HEK293 (cell line): ENCODE measurements at regions not wholly inside any gene's neighbourhood (a gene's known extent, or its start where the extent isn't known, plus 50 kb on each side); places are given as distances from the start of the nearest gene placed in this dataset.

Source experiments
- CTCF ChIA-PET: fragments of 350-600 bp; formaldehyde crosslinking; extraction: SDS; loops from one replicate; lab custom pipeline; 2021; ENCODE audit warnings: antibody characterized with exemption; lab: Yijun Ruan, JAX
- POLR2A ChIA-PET: fragments of 300-600 bp; formaldehyde crosslinking; extraction: SDS; loops from one replicate; lab custom pipeline; 2020; ENCODE audit warnings: antibody characterized with exemption, inconsistent platforms; lab: Yijun Ruan, JAX
- H3K27ac ChIP-seq: fragments of 200-500 bp; sonication (Bioruptor generic); 2 replicates; pipeline ENCODE4 v1.5.1; 2014; ENCODE audit warnings: low read depth, low read length, control low read depth, inconsistent platforms; ENCODE audit errors: extremely low read depth
- H3K36me3 ChIP-seq, 2 experiments: fragments of 200-500 bp in 1 of 2; sonication (Bioruptor generic) in 1 of 2; 1 replicate in 1 of 2; 2 replicates in 1 of 2; pipeline ENCODE4 v1.5.1; 2014 to 2017; ENCODE audit warnings: inconsistent platforms in 2 of 2, low read length in 2 of 2; ENCODE audit not compliant: control insufficient read depth in 2 of 2, insufficient read depth in 1 of 2
- H3K4me1 ChIP-seq: fragments of 200-500 bp; sonication (Bioruptor generic); 2 replicates; pipeline ENCODE4 v1.5.1; 2014; ENCODE audit warnings: mild to moderate bottlenecking, low read length, inconsistent platforms; ENCODE audit not compliant: control insufficient read depth, insufficient read depth
- H3K4me3 ChIP-seq: 2 replicates; pipeline ENCODE4 v1.5.1; 2011; ENCODE audit warnings: low read depth, mild to moderate bottlenecking, control low read depth, low read length, moderate library complexity
- H3K9me3 ChIP-seq: fragments of 200-500 bp; sonication (Bioruptor generic); 2 replicates; pipeline ENCODE4 v1.5.1; 2014; ENCODE audit warnings: low read depth, low read length, inconsistent platforms; ENCODE audit not compliant: control insufficient read depth, insufficient read depth
- CTCF ChIP-seq: fragments of 450-650 bp; formaldehyde crosslinking; IDR thresholded peaks from 2 replicates; pipeline ENCODE4 v1.5.1; 2016; ENCODE audit warnings: missing biosample characterization, missing genetic modification characterization
- KLF9 ChIP-seq: fragments of 450-650 bp; formaldehyde crosslinking; IDR thresholded peaks from 2 replicates; pipeline ENCODE4 v1.5.1; 2016; ENCODE audit warnings: missing biosample characterization, missing genetic modification characterization, low read depth
- PRDM2 ChIP-seq: fragments of 450-650 bp; formaldehyde crosslinking; IDR thresholded peaks from 2 replicates; pipeline ENCODE4 v1.5.1; 2016; ENCODE audit warnings: missing biosample characterization, missing genetic modification characterization, borderline replicate concordance
- SETDB1 ChIP-seq: IDR thresholded peaks from one replicate; pipeline ENCODE4 v1.6.1; 2017; ENCODE audit warnings: mild to moderate bottlenecking, low read length, moderate library complexity, mixed read lengths; ENCODE audit not compliant: insufficient read length
- ZNF10 ChIP-seq: fragments of 450-650 bp; formaldehyde crosslinking; IDR thresholded peaks from 2 replicates; pipeline ENCODE4 v1.5.1; 2017; ENCODE audit warnings: missing biosample characterization, missing genetic modification characterization
- ZNF114 ChIP-seq: fragments of 450-650 bp; formaldehyde crosslinking; IDR thresholded peaks from 2 replicates; pipeline ENCODE4 v1.5.0; 2017; ENCODE audit warnings: missing biosample characterization, missing genetic modification characterization
- ZNF169 ChIP-seq: fragments of 450-650 bp; formaldehyde crosslinking; IDR thresholded peaks from 2 replicates; pipeline ENCODE4 v1.5.1; 2016; ENCODE audit warnings: missing biosample characterization, missing genetic modification characterization
- ZNF354C ChIP-seq: fragments of 450-650 bp; formaldehyde crosslinking; IDR thresholded peaks from 2 replicates; pipeline ENCODE4 v1.5.1; 2016; ENCODE audit warnings: missing biosample characterization, missing genetic modification characterization, low read depth, borderline replicate concordance
- ZNF404 ChIP-seq: fragments of 450-650 bp; formaldehyde crosslinking; IDR thresholded peaks from 2 replicates; pipeline ENCODE4 v1.5.1; 2017; ENCODE audit warnings: missing biosample characterization, missing genetic modification characterization
- ZNF426 ChIP-seq: fragments of 450-650 bp; formaldehyde crosslinking; IDR thresholded peaks from 2 replicates; pipeline ENCODE4 v1.5.1; 2017; ENCODE audit warnings: missing biosample characterization, missing genetic modification characterization, mild to moderate bottlenecking, inconsistent platforms, moderate library complexity
- ZNF660 ChIP-seq: fragments of 450-650 bp; IDR thresholded peaks from 2 replicates; pipeline ENCODE4 v1.5.1; 2018; ENCODE audit warnings: missing biosample characterization, mild to moderate bottlenecking, missing genetic modification characterization
- ZNF664 ChIP-seq: fragments of 450-650 bp; formaldehyde crosslinking; IDR thresholded peaks from 2 replicates; pipeline ENCODE4 v1.5.1; 2016; ENCODE audit warnings: missing biosample characterization, missing genetic modification characterization
- ZNF707 ChIP-seq: fragments of 450-650 bp; formaldehyde crosslinking; IDR thresholded peaks from 2 replicates; pipeline ENCODE4 v1.5.1; 2016; ENCODE audit warnings: missing biosample characterization, missing genetic modification characterization
- TF ChIP-seq, protein P1 (sequence below): fragments of 450-650 bp; formaldehyde crosslinking; IDR thresholded peaks from 2 replicates; pipeline ENCODE4 v1.5.1; 2016; ENCODE audit warnings: missing biosample characterization, missing genetic modification characterization

DNA sequence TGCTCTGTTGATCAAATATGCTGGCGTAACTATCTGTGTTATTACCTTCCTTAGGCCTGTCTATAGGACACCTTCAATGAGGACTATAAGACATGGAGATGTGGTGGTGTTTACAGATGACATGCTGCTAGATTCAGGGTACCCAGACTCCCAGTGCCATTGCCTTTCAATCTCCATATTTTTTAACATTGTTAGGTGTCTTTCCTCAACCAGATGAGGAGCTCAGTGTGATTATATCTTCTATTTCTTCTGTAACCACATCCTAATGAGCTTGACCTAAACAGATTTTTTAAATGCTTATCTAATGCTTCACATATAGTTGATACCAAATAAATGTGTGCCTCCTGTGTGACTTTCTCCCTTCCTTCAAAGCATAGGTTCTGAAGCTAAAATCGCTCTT lies 730.1 kb upstream of the NR2F2 start:
- Histone ChIP-seq H3K36me3 (no peaks in the 10 kb centered on the region), H3K9me3 (no peaks in the 10 kb centered on the region), H3K4me1 (peaks cover 7% of the 10 kb centered on the region; the same call in 1 of the 2 replicates), H3K4me3 (no peak overlapping the region), H3K27ac (no peak overlapping the region)
- TF ChIP-seq CTCF (tag by site-specific recombination) (no peak), ZNF426 (no peak), SETDB1 (peak; percentile 71), ZNF169 (tag by site-specific recombination) (no peak)
- POLR2A ChIA-PET, result no interaction called here
- CTCF ChIA-PET, result interaction anchor here (1.2 kb wide), 1 partner anchor 10 kb away, joined by 4 read pairs; no protein-coding TSS in a partner anchor

- CTCF ChIA-PET, result interaction anchor here (1.2 kb wide), 1 partner anchor 9 kb away, joined by 4 read pairs; no protein-coding TSS in a partner anchor
Observed at GRCh38 chr15:95600884-95601283, 729.6 kb upstream of the NR2F2 start.

DNA sequence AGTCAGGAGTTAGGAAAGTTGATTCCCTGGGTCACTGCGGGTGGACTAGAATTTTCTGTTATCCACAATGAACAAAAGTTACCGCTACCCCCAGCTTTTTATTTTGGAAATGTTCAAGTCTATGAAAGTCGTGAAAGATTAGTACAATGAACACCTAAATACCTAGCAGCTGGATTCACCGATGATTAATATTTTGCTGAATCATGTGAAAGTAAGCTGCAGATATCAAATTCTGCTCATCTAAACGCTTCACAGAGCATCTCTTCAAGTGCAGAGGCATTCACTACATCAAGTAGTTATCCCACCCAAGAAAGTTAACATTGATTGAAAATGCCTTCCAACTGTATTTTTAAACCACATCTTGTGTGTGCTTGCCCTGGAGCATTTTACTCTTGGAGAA lies 729.0 kb upstream of the NR2F2 start:
- TF ChIP-seq ZNF10 (tag by site-specific recombination) (no peak), PRDM2 (tag by site-specific recombination) (no peak), ZNF404 (tag by site-specific recombination) (no peak), ZNF660 (tag by site-specific recombination) (no peak), ZNF169 (tag by site-specific recombination) (no peak), ZNF707 (no peak), ZNF354C (tag by site-specific recombination) (no peak), KLF9 (no peak)
- TF ChIP-seq, protein P1, sequence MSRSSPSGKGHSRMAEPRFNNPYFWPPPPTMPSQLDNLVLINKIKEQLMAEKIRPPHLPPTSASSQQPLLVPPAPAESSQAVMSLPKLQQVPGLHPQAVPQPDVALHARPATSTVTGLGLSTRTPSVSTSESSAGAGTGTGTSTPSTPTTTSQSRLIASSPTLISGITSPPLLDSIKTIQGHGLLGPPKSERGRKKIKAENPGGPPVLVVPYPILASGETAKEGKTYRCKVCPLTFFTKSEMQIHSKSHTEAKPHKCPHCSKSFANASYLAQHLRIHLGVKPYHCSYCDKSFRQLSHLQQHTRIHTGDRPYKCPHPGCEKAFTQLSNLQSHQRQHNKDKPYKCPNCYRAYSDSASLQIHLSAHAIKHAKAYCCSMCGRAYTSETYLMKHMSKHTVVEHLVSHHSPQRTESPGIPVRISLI (tag by site-specific recombination), result no peak
- Histone ChIP-seq H3K4me1 (peaks cover 8% of the 10 kb centered on the region; the same call in 1 of the 2 replicates), H3K9me3 (no peaks in the 10 kb centered on the region), H3K27ac (no peak overlapping the region), H3K4me3 (no peak overlapping the region), H3K36me3 (no peaks in the 10 kb centered on the region)
- ChIA-PET POLR2A (no interaction called here), CTCF (interaction anchor here (1.7 kb wide), 1 partner anchor 9 kb away, joined by 6 read pairs; no protein-coding TSS in a partner anchor)

More at GRCh38 chr15:95600884-95601283, 729.6 kb upstream of the NR2F2 start:
- TF ChIP-seq ZNF664 (tag by site-specific recombination) (0 out of 2 replicates have a peak, but pooled peaks have one; percentile 37), ZNF114 (tag by site-specific recombination) (no peak)
- peaks cover 8% of the 10 kb centered on the region; the same call in 1 of the 2 replicates for H3K4me1 ChIP-seq
- no peaks in the 10 kb centered on the region for H3K36me3 ChIP-seq
- H3K27ac ChIP-seq, result no peak overlapping the region
- no peaks in the 10 kb centered on the region for H3K9me3 ChIP-seq
- POLR2A ChIA-PET, result no interaction called here
- no peak overlapping the region for H3K4me3 ChIP-seq
